Small intestine (tissue), 7 donors: ENCODE measurements at regions not wholly inside any gene's neighbourhood (a gene's known extent, or its start where the extent isn't known, plus 50 kb on each side); places are given as distances from the start of the nearest gene placed in this dataset.
A peak's percentile ranks its signal among the peaks of the same experiment; 100 is the strongest.

Source experiments
- DNase-seq, 2 donors: peaks; one replicate each; pipeline versions ENCODE4 v3.0.0 to v3.0.0-alpha.2; 2013
- FAIRE-seq: peaks from 2 replicates; lab custom pipeline; 2012; peaks lifted over from hg19 to GRCh38; lab: Jason Lieb, UNC
- H3K27ac ChIP-seq, 3 donors: one replicate each; pipeline ENCODE4 v1.5.1; 2013; ENCODE audit warnings: low read length in 2 of 3, mild to moderate bottlenecking in 2 of 3, control low read depth in 1 of 3, inconsistent platforms in 1 of 3, low read depth in 1 of 3, moderate library complexity in 1 of 3
- H3K27me3 ChIP-seq, 3 donors: one replicate each; pipeline ENCODE4 v1.6.1; 2013; ENCODE audit warnings: low read length in 3 of 3, inconsistent platforms in 1 of 3; ENCODE audit not compliant: control insufficient read depth in 3 of 3, insufficient read depth in 3 of 3
- H3K36me3 ChIP-seq, 3 donors: one replicate each; pipeline ENCODE4 v1.6.1; 2013; ENCODE audit warnings: low read length in 3 of 3, inconsistent platforms in 1 of 3, low read depth in 1 of 3, mild to moderate bottlenecking in 1 of 3, moderate library complexity in 1 of 3; ENCODE audit not compliant: control insufficient read depth in 3 of 3, insufficient read depth in 2 of 3
- H3K4me1 ChIP-seq, 3 donors: one replicate each; pipeline ENCODE4 v1.6.1; 2013; ENCODE audit warnings: low read length in 2 of 3, inconsistent platforms in 1 of 3, low read depth in 1 of 3, mild to moderate bottlenecking in 1 of 3, moderate library complexity in 1 of 3; ENCODE audit not compliant: control insufficient read depth in 3 of 3, insufficient read depth in 2 of 3
- H3K4me3 ChIP-seq, 3 donors: one replicate each; pipeline ENCODE4 v1.5.1; 2013; ENCODE audit warnings: low read length in 3 of 3, control low read depth in 1 of 3, inconsistent platforms in 1 of 3, low read depth in 1 of 3, mild to moderate bottlenecking in 1 of 3, moderate library complexity in 1 of 3
- H3K9me3 ChIP-seq, 2 donors: one replicate each; pipeline ENCODE4 v1.6.1; 2013; ENCODE audit warnings: low read depth in 1 of 2, low read length in 1 of 2; ENCODE audit not compliant: control insufficient read depth in 2 of 2, insufficient read depth in 1 of 2
- WGBS, 3 donors: extraction: QIAGEN DNeasy Blood & Tissue Kit; methylation state at CpG; one replicate each; pipeline ENCODE4 v1.1.7; 2013; 5-methylcytosine and 5-hydroxymethylcytosine counted together
- donor health status: healthy with polysubstance abuse.
- donor health status: control.
- donor health status: control.
- donor health status: Bipolar disorder and iron deficiency.
- donor health status: healthy.

DNA sequence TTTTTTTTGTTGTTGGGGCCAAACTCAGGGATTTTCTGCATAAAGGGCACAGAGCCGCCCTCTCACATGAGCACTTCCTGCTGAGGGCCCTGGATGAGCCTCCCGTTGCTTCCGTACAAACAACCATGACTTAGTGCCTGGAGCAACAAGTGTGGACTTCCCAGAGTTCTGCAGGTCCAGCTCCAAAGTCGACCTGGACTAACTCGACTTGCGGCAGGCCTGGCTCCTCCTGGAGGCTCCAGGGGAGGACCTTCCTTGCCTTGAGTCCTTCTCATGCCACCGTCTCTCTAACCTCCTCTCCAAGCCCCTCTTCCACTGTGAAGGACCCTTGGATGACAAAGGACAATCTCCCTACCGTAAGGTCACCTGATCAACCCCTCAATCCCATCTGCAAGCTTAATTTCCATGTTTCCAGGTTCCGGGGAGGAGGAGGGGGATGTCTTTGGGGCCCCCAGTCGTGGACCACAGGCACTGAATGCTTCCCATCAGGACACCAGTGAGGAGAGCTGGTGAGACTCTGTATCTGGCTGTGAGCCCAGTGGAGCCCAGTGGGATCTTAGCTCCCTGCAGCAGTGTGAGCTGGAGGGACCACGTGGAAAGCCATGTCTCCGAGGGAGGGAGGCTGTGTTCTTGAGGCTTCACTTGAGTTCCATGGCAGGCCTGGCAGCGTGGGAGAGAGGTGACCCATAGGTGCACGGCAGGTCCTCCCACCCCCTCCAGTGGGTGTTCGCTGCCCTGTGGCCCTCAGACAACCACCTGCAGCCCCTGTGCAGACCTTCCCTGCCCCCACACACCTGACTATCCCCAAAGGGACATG is 199.5 kb upstream of the PPP2R2D start:
- Histone ChIP-seq H3K4me1 (no peaks in the 10 kb centered on the region), H3K36me3 (no peaks in the 10 kb centered on the region), H3K27me3 (no peaks in the 10 kb centered on the region), H3K27ac (no peak overlapping the region), H3K9me3 (peaks cover 0 to under 1% of the 10 kb centered on the region in 2 donors), H3K4me3 (no peak overlapping the region)
- FAIRE-seq: no peak
- 74 to 79% (median 79%) methylated on average over 15 of the region's 15 CpGs for WGBS, 3 donors
- DNase-seq: no peak

DNA sequence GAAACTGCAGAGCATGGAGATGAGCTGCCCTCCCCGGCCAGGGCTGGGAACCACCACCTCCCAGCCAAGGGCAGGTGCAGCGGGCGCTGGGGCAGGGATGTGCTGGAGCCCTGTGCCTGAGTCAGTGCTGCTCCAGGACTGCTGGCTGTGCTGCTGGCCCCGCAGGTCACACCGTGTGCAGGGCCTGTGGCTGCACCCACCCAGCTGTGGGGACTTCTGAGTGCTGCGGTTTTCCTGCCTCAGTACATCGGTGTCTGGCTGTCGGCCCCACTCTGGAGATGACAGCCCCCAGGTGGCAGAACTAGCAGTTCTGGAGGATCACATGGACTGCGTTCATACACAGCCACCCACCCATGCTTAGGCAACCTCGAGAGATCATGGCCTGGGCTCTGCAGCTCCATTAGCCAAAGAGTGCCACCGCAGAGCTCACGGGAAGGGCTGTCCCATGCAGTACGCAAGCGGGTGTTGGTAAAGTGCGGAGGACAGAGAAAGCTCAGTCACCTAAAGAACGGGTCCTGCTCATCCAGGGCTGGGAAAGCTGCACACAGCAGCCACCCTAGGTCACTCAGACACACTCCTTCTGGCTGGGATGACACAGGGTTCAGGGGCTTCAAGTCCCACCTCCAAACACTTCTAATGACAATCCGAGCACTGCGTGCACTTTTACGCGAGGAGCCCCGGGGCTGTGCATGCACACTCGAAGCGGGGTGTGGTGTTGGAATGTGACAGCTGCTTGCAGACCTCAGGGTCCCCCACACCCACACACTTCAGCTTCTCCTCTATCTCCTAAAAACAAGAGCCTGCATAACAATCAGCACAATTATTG is 198.1 kb upstream of the PPP2R2D start:
- Histone ChIP-seq H3K4me3 (no peak overlapping the region), H3K4me1 (no peaks in the 10 kb centered on the region), H3K27me3 (no peaks in the 10 kb centered on the region), H3K27ac (no peak overlapping the region), H3K9me3 (peaks cover 0 to 10% of the 10 kb centered on the region in 2 donors), H3K36me3 (no peaks in the 10 kb centered on the region)
- DNase-seq (no peak), FAIRE-seq (no peak)
- WGBS, 3 donors: 72 to 83% (median 75%) methylated on average over 23 of the region's 23 CpGs

DNA sequence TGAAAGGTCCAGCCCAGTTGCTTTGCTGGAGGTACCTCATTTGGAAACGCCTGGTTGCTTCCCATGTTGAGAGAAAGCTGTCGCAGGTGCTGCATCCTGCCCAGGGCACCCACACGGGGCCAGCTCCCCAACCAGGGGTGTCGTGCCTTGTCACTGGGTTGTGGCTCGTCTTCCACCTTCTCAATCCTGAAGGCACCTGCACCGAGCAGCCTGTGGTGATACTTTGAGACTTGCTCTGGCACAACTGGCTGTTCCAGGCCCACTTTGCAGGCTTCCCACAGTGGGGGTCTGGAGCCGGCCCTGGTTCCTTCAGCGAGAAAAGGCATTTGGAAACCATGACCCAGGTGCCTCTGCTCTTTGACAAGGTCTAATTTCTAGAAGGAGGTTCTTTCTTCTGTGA is 197.3 kb upstream of the PPP2R2D start:
- 77 to 85% (median 84%) methylated on average over 8 of the region's 8 CpGs for WGBS, 3 donors
- DNase-seq (no peak), FAIRE-seq (no peak)
- H3K36me3 ChIP-seq: no peaks in the 10 kb centered on the region
- no peaks in the 10 kb centered on the region for H3K4me1 ChIP-seq
- no peaks in the 10 kb centered on the region for H3K27me3 ChIP-seq
- H3K9me3 ChIP-seq: peaks cover 0 to 10% of the 10 kb centered on the region in 2 donors
- no peak overlapping the region for H3K4me3 ChIP-seq
- no peak overlapping the region for H3K27ac ChIP-seq

- Histone ChIP-seq H3K9me3 (peaks cover 0 to 10% of the 10 kb centered on the region in 2 donors), H3K27me3 (no peaks in the 10 kb centered on the region), H3K4me1 (no peaks in the 10 kb centered on the region), H3K4me3 (no peak overlapping the region), H3K27ac (no peak overlapping the region), H3K36me3 (no peaks in the 10 kb centered on the region)
- 89% methylated on average over 7 to 8 of the region's 8 CpGs for WGBS, 3 donors
- FAIRE-seq: no peak
- DNase-seq: no peak
Measured at GRCh38 chr10:131703941-131704340, 196.9 kb upstream of the PPP2R2D start.

- 69 to 96% (median 87%) methylated on average over 7 of the region's 7 CpGs for WGBS, 3 donors
- FAIRE-seq (no peak), DNase-seq (no peak)
- Histone ChIP-seq H3K9me3 (peaks cover 0 to 10% of the 10 kb centered on the region in 2 donors), H3K27me3 (no peaks in the 10 kb centered on the region), H3K27ac (no peak overlapping the region), H3K36me3 (no peaks in the 10 kb centered on the region), H3K4me3 (no peak overlapping the region), H3K4me1 (no peaks in the 10 kb centered on the region)
Measured at GRCh38 chr10:131706476-131706875, 194.3 kb upstream of the PPP2R2D start.

DNA sequence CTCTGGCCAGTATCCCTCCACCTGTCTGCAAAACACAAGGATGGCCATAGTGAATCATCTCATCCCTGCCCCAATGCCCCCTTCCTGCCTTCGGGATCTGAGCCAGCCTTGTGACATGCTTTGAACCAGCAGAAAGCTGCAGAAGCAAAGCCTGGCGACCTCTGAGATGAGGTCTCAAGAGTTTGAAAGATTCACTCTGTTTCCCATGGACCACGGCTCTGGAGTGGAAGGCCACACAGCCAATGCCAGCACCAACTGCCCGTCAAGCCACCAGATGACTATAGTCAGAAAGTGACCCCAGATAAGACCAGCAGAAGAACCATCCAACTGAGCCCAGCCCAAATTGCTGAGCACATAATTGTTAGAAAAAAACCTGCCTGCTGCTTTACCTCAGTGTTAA is 193.9 kb upstream of the PPP2R2D start:
- WGBS, 3 donors: 80 to 84% (median 83%) methylated on average over 4 of the region's 4 CpGs
- FAIRE-seq (no peak), DNase-seq (no peak)

DNA sequence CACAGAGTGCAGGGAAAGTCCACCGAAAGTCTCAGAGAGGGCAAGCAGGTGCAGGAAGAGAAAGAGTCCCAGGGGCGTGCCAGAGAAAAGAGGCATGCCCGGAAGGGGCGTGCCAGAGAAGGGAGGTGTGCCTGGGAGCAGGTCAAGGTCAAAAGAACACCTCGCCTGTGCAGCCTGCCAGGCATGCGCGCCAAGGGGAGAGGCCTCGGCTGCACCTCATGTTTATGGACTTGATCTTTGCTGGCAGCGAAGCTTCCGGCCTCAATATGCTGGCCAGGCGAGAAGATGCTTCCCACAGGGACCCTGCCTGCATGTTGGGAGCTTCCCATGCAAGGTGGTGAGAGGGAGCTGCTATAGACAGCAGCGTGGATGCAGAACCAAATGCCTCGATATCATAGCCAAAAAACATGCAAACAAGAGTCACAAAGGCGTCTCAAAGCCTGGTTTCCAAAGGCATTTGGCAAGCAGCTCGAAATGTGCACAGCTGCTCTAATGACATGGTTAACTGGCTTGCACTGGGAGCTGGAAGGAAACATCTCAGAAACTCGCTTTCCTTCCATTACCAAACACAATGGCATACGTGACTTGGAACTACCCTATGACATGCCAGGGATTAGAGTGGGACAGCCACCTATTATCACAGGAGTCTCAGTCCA is 192.5 kb upstream of the PPP2R2D start:
- Histone ChIP-seq H3K9me3 (peaks cover 0 to 10% of the 10 kb centered on the region in 2 donors), H3K4me1 (no peaks in the 10 kb centered on the region), H3K27ac (no peak overlapping the region), H3K36me3 (no peaks in the 10 kb centered on the region), H3K4me3 (no peak overlapping the region), H3K27me3 (no peaks in the 10 kb centered on the region)
- 49 to 70% (median 56%) methylated on average over 17 of the region's 17 CpGs for WGBS, 3 donors
- DNase-seq (peak in 1 of 2 donors; percentile 3), FAIRE-seq (no peak)

More for the DNA sequence above, 193.9 kb upstream of the PPP2R2D start:
- no peaks in the 10 kb centered on the region for H3K4me1 ChIP-seq
- peaks cover 0 to 10% of the 10 kb centered on the region in 2 donors for H3K9me3 ChIP-seq
- H3K27me3 ChIP-seq: no peaks in the 10 kb centered on the region
- H3K4me3 ChIP-seq: no peak overlapping the region
- H3K27ac ChIP-seq: no peak overlapping the region
- no peaks in the 10 kb centered on the region for H3K36me3 ChIP-seq

GRCh38 chr10:131710142-131710861 is 190.5 kb upstream of the PPP2R2D start:
- DNase-seq (no peak), FAIRE-seq (no peak)
- H3K27me3 ChIP-seq: no peaks in the 10 kb centered on the region
- 54 to 66% (median 57%) methylated on average over 15 to 17 of the region's 17 CpGs for WGBS, 3 donors
- H3K4me1 ChIP-seq: no peaks in the 10 kb centered on the region
- H3K9me3 ChIP-seq: peaks cover 0 to 10% of the 10 kb centered on the region in 2 donors
- no peaks in the 10 kb centered on the region for H3K36me3 ChIP-seq
- H3K27ac ChIP-seq: no peak overlapping the region
- no peak overlapping the region for H3K4me3 ChIP-seq
